Kidney epithelial cell (primary cell): ENCODE measurements at regions not wholly inside any gene's neighbourhood (a gene's known extent, or its start where the extent isn't known, plus 50 kb on each side); places are given as distances from the start of the nearest gene placed in this dataset.

Experiments
- DNase-seq: peaks from one replicate; pipeline ENCODE4 v3.0.0-alpha.2; 2010; ENCODE audit warnings: low read depth
- H3K27me3 ChIP-seq: 2 replicates; pipeline ENCODE4 v1.6.0; 2011; ENCODE audit warnings: low read length; ENCODE audit not compliant: control insufficient read depth, insufficient read depth
- H3K36me3 ChIP-seq: 2 replicates; pipeline ENCODE4 v1.5.1; 2011; ENCODE audit warnings: low read length; ENCODE audit not compliant: control insufficient read depth, insufficient read depth
- H3K4me3 ChIP-seq: 2 replicates; pipeline ENCODE4 v1.5.1; 2011; ENCODE audit warnings: low read depth, mild to moderate bottlenecking, control low read depth, low read length
- CTCF ChIP-seq: IDR thresholded peaks from 2 replicates; pipeline ENCODE4 v1.5.1; 2011; ENCODE audit warnings: mild to moderate bottlenecking, moderate library complexity, low read length, control low read depth, inconsistent platforms; ENCODE audit not compliant: insufficient read depth, poor library complexity, severe bottlenecking

- Histone ChIP-seq H3K4me3 (no peak overlapping the region), H3K27me3 (no peaks in the 10 kb centered on the region), H3K36me3 (no peaks in the 10 kb centered on the region)
- TF ChIP-seq CTCF = no peak
- no peak for DNase-seq
These were observed 239.6 kb upstream of the PLEKHG7 start for GRCh38 chr12:92463171-92463570.

- Histone ChIP-seq H3K36me3 (no peaks in the 10 kb centered on the region), H3K27me3 (no peaks in the 10 kb centered on the region), H3K4me3 (no peak overlapping the region)
- no peak for DNase-seq
- no peak for TF ChIP-seq CTCF
These were observed 240.3 kb upstream of the PLEKHG7 start for GRCh38 chr12:92462527-92462926.

- Histone ChIP-seq H3K36me3 (no peaks in the 10 kb centered on the region), H3K4me3 (no peak overlapping the region), H3K27me3 (no peaks in the 10 kb centered on the region)
- DNase-seq = no peak
- no peak for TF ChIP-seq CTCF
These were observed 240.7 kb upstream of the PLEKHG7 start for GRCh38 chr12:92462049-92462448.

GRCh38 chr12:92459850-92460249 lies 242.9 kb upstream of the PLEKHG7 start:
- H3K36me3 ChIP-seq = no peaks in the 10 kb centered on the region
- TF ChIP-seq CTCF = no peak
- DNase-seq = no peak
- no peaks in the 10 kb centered on the region for H3K27me3 ChIP-seq
- no peak overlapping the region for H3K4me3 ChIP-seq

GRCh38 chr12:92458996-92459395 lies 243.8 kb upstream of the PLEKHG7 start:
- TF ChIP-seq CTCF = no peak
- Histone ChIP-seq H3K36me3 (no peaks in the 10 kb centered on the region), H3K27me3 (no peaks in the 10 kb centered on the region), H3K4me3 (no peak overlapping the region)
- no peak for DNase-seq

GRCh38 chr12:92457458-92458180 lies 245.2 kb upstream of the PLEKHG7 start:
- H3K4me3 ChIP-seq = no peak overlapping the region
- H3K27me3 ChIP-seq = no peaks in the 10 kb centered on the region
- DNase-seq = no peak
- no peaks in the 10 kb centered on the region for H3K36me3 ChIP-seq
- no peak for TF ChIP-seq CTCF
